Caco-2 (cell line): ENCODE measurements at regions not wholly inside any gene's neighbourhood (a gene's known extent, or its start where the extent isn't known, plus 50 kb on each side); places are given as distances from the start of the nearest gene placed in this dataset.

ENCODE experiments used
- BruUV-seq: library from RNA; stranded (reverse); fragments of 400-500 nt; replicated peaks from 2 replicates; lab custom pipeline; 2021; lab: Mats Ljungman, UMichigan
- CTCF ChIA-PET: fragments of 300-600 bp; sonication (Branson Sonifier 250); formaldehyde crosslinking; loops from one replicate; lab custom pipeline; 2022; ENCODE audit warnings: antibody characterized with exemption; lab: Charles Lee
- POLR2A ChIA-PET: fragments of 300-600 bp; sonication (Branson Sonifier 250); formaldehyde crosslinking; loops from one replicate; lab custom pipeline; 2022; ENCODE audit warnings: antibody characterized with exemption; lab: Charles Lee
- DNase-seq, 2 experiments: peaks; one replicate each; pipeline versions ENCODE4 v3.0.0 to v3.0.0-alpha.2; 2020 to 2022
- H3K27me3 ChIP-seq: replicated peaks from 2 replicates; pipeline ENCODE4 v1.6.0; 2011; ENCODE audit warnings: low read length; ENCODE audit not compliant: control insufficient read depth, insufficient read depth
- H3K36me3 ChIP-seq: 2 replicates; pipeline ENCODE4 v1.5.1; 2011; ENCODE audit warnings: low read length; ENCODE audit not compliant: control insufficient read depth, insufficient read depth
- H3K4me1 ChIP-seq: fragments of 250-450 bp; sonication (Bioruptor Pico); 2 replicates; pipeline ENCODE4 v1.5.1; 2020; ENCODE audit warnings: mild to moderate bottlenecking
- H3K4me3 ChIP-seq: 2 replicates; pipeline ENCODE4 v1.5.1; 2011; ENCODE audit warnings: low read depth, mild to moderate bottlenecking, control low read depth, low read length
- H3K9me3 ChIP-seq: fragments of 250-450 bp; sonication (Bioruptor Pico); 2 replicates; pipeline ENCODE4 v1.5.1; 2020; ENCODE audit warnings: mild to moderate bottlenecking, moderate library complexity
- H3K27ac Mint-ChIP-seq: one replicate; pipeline ENCODE4 v1.8.0; 2022; ENCODE audit warnings: mixed read lengths; ENCODE audit not compliant: unreplicated experiment
- H3K27me3 Mint-ChIP-seq: one replicate; pipeline ENCODE4 v1.8.0; 2022; ENCODE audit warnings: mixed read lengths; ENCODE audit not compliant: insufficient read depth, unreplicated experiment
- H3K36me3 Mint-ChIP-seq: one replicate; pipeline ENCODE4 v1.8.0; 2022; ENCODE audit warnings: mild to moderate bottlenecking, mixed read lengths; ENCODE audit not compliant: insufficient read depth, unreplicated experiment
- H3K4me1 Mint-ChIP-seq: one replicate; pipeline ENCODE4 v1.8.0; 2022; ENCODE audit warnings: low read depth, mixed read lengths; ENCODE audit not compliant: unreplicated experiment
- H3K4me3 Mint-ChIP-seq: one replicate; pipeline ENCODE4 v1.8.0; 2022; ENCODE audit warnings: mild to moderate bottlenecking, moderate library complexity, mixed read lengths; ENCODE audit not compliant: unreplicated experiment
- H3K9me3 Mint-ChIP-seq: one replicate; pipeline ENCODE4 v1.8.0; 2022; ENCODE audit warnings: mixed read lengths; ENCODE audit not compliant: unreplicated experiment
- CTCF ChIP-seq, 2 experiments: fragments of 200-600 bp in 1 of 2; IDR thresholded peaks; 1 replicate in 1 of 2; 2 replicates in 1 of 2; pipeline versions ENCODE4 v1.5.1 to v1.8.0; 2011 to 2022; ENCODE audit warnings: antibody characterized with exemption in 1 of 2, control low read depth in 1 of 2, inconsistent platforms in 1 of 2, low read depth in 1 of 2, low read length in 1 of 2, mild to moderate bottlenecking in 1 of 2, moderate library complexity in 1 of 2; ENCODE audit not compliant: insufficient read depth in 1 of 2, severe bottlenecking in 1 of 2, unreplicated experiment in 1 of 2
- intact Hi-C: fragments of 100-400 bp; cut with micrococcal nuclease; formaldehyde crosslinking; loops from one replicate; pipeline ENCODE4 v1.10.0; 2022; ENCODE audit not compliant: unreplicated experiment

- Mint-ChIP-seq H3K27me3 (no peaks in the 10 kb centered on the region), H3K4me1 (peaks cover 6% of the 10 kb centered on the region), H3K36me3 (no peaks in the 10 kb centered on the region), H3K9me3 (no peaks in the 10 kb centered on the region), H3K27ac (no peak overlapping the region), H3K4me3 (no peak overlapping the region)
- BruUV-seq, result no TSS peak
- no peak overlapping the region for H3K4me3 ChIP-seq
- no peaks in the 10 kb centered on the region for H3K4me1 ChIP-seq
- no peaks in the 10 kb centered on the region for H3K36me3 ChIP-seq
- TF ChIP-seq CTCF (IDR thresholded peaks at IDR 0.05; ENCODE audit: insufficient read depth in 1 of 2, low read depth in 1 of 2, low read length in 1 of 2, severe bottlenecking in 1 of 2, unreplicated experiment in 1 of 2), result no peak
- no peaks in the 10 kb centered on the region for H3K27me3 ChIP-seq
- DNase-seq, result no peak
- ChIA-PET CTCF (no interaction called here), POLR2A (no interaction called here)
- intact Hi-C loops, result no loop called here
- H3K9me3 ChIP-seq, result no peaks in the 10 kb centered on the region
These were observed 750.2 kb upstream of the FANCL start for GRCh38 chr2:58991357-58991756.

DNA sequence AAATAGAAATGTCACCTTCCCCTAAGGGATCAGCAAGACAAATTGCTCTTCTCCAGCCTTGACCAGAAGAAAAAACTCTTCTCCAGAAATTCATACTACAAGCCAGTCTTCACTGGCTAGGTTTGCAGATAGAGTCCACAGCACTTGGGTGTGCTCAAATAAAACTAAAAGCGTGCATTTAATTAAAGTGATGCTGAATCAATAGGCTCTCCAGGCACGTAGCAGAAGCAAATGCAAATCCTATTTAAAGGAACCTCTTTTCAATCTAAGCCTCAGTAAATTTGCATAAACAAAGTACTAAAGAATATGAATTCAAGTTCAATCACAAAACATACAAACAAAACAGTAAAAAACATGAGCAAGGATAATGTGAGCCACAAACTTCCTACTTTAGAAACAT lies 744.4 kb upstream of the FANCL start:
- H3K9me3 Mint-ChIP-seq, result no peaks in the 10 kb centered on the region
- no peak for DNase-seq
- H3K36me3 Mint-ChIP-seq, result no peaks in the 10 kb centered on the region
- H3K27me3 Mint-ChIP-seq, result no peaks in the 10 kb centered on the region
- TF ChIP-seq CTCF (IDR thresholded peaks at IDR 0.05; ENCODE audit: insufficient read depth in 1 of 2, low read depth in 1 of 2, low read length in 1 of 2, severe bottlenecking in 1 of 2, unreplicated experiment in 1 of 2), result no peak
- POLR2A ChIA-PET, result no interaction called here
- CTCF ChIA-PET, result no interaction called here
- H3K4me1 Mint-ChIP-seq, result no peaks in the 10 kb centered on the region
- intact Hi-C loops, result no loop called here
- H3K36me3 ChIP-seq, result no peaks in the 10 kb centered on the region
- H3K4me3 Mint-ChIP-seq, result no peak overlapping the region
- no peak overlapping the region for H3K27ac Mint-ChIP-seq
- no TSS peak for BruUV-seq
- no peaks in the 10 kb centered on the region for H3K9me3 ChIP-seq
- H3K4me1 ChIP-seq, result no peaks in the 10 kb centered on the region
- no peaks in the 10 kb centered on the region for H3K27me3 ChIP-seq
- H3K4me3 ChIP-seq, result no peak overlapping the region

DNA sequence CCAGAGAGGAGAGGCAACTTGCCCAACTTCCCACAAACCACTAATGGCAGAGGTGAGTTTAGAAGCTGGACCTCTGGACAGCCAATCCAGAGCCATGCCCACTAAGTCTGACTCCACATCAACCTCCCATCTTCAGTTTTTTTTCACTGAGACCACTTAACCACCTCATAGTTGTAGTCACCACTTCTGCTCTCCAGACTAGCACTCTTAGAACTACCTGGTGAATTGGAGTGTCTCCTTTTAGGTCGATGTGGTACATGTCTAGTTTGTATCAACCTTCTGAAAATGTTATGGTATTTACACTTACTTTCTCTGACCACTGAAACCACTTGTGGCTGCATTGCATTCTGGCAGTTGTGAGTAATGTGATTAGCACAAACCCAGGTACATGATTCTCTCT lies 743.6 kb upstream of the FANCL start:
- Mint-ChIP-seq H3K27ac (no peak overlapping the region), H3K36me3 (no peaks in the 10 kb centered on the region), H3K4me1 (no peaks in the 10 kb centered on the region), H3K4me3 (no peak overlapping the region), H3K27me3 (no peaks in the 10 kb centered on the region), H3K9me3 (no peaks in the 10 kb centered on the region)
- no peaks in the 10 kb centered on the region for H3K36me3 ChIP-seq
- CTCF ChIA-PET, result no interaction called here
- no peaks in the 10 kb centered on the region for H3K4me1 ChIP-seq
- POLR2A ChIA-PET, result no interaction called here
- no TSS peak for BruUV-seq
- H3K9me3 ChIP-seq, result no peaks in the 10 kb centered on the region
- no peak for DNase-seq
- H3K27me3 ChIP-seq, result no peaks in the 10 kb centered on the region
- intact Hi-C loops, result no loop called here
- H3K4me3 ChIP-seq, result no peak overlapping the region
- no peak for TF ChIP-seq CTCF (IDR thresholded peaks at IDR 0.05; ENCODE audit: insufficient read depth in 1 of 2, low read depth in 1 of 2, low read length in 1 of 2, severe bottlenecking in 1 of 2, unreplicated experiment in 1 of 2)
